GM23338 (cell line): ENCODE measurements at regions not wholly inside any gene's neighbourhood (a gene's known extent, or its start where the extent isn't known, plus 50 kb on each side); places are given as distances from the start of the nearest gene placed in this dataset.

Experiments
- ATAC-seq: fragments of 200-7000 bp; cut with Tn5 transposase; 3 replicates; pipeline ENCODE4 v1.9.1; 2020
- DNase-seq: peaks from one replicate; pipeline ENCODE4 v3.0.0-alpha.2; 2015; ENCODE audit warnings: low spot score
- H2AFZ ChIP-seq: fragments of 200-600 bp; sonication (generic); 2 replicates; pipeline ENCODE4 v1.8.0; 2016; ENCODE audit warnings: antibody characterized with exemption, mild to moderate bottlenecking, moderate library complexity
- H3F3A ChIP-seq: fragments of 200-600 bp; sonication (generic); replicated peaks from 2 replicates; pipeline ENCODE4 v1.8.0; 2017; ENCODE audit warnings: antibody characterized with exemption, mixed run types, low read depth
- H3K27ac ChIP-seq: fragments of 200-600 bp; sonication (generic); 2 replicates; pipeline ENCODE4 v1.6.1; 2016; ENCODE audit warnings: low read depth
- H3K27me3 ChIP-seq: fragments of 200-600 bp; sonication (generic); 2 replicates; pipeline ENCODE4 v1.8.0; 2016; ENCODE audit warnings: mild to moderate bottlenecking, mixed run types, moderate library complexity; ENCODE audit not compliant: insufficient read depth
- H3K36me3 ChIP-seq: fragments of 200-600 bp; sonication (generic); 2 replicates; pipeline ENCODE4 v1.8.0; 2016; ENCODE audit warnings: mild to moderate bottlenecking; ENCODE audit not compliant: insufficient read depth
- H3K4me1 ChIP-seq: fragments of 200-600 bp; sonication (generic); 2 replicates; pipeline ENCODE4 v1.8.0; 2016; ENCODE audit warnings: mild to moderate bottlenecking, moderate library complexity; ENCODE audit not compliant: insufficient read depth
- H3K4me2 ChIP-seq: fragments of 200-600 bp; sonication (generic); 2 replicates; pipeline ENCODE4 v1.7.1; 2017; ENCODE audit warnings: mixed run types
- H3K4me3 ChIP-seq: fragments of 200-600 bp; sonication (generic); 2 replicates; pipeline ENCODE4 v1.6.1; 2016; ENCODE audit warnings: mixed run types
- H3K79me2 ChIP-seq: fragments of 200-600 bp; sonication (generic); replicated peaks from 2 replicates; pipeline ENCODE4 v1.8.0; 2017; ENCODE audit warnings: mild to moderate bottlenecking; ENCODE audit not compliant: insufficient read depth
- H3K9me2 ChIP-seq: fragments of 200-600 bp; sonication (generic); 2 replicates; pipeline ENCODE4 v1.8.0; 2017; ENCODE audit not compliant: insufficient read depth
- H4K20me1 ChIP-seq: fragments of 200-600 bp; sonication (generic); replicated peaks from 2 replicates; pipeline ENCODE4 v1.8.0; 2017; ENCODE audit warnings: mild to moderate bottlenecking; ENCODE audit not compliant: insufficient read depth
- H3K27ac Mint-ChIP-seq: 2 replicates; pipeline ENCODE4 v1.8.0; 2020; ENCODE audit warnings: inconsistent platforms, mild to moderate bottlenecking, moderate library complexity, mixed read lengths
- H3K27me3 Mint-ChIP-seq: 3 replicates; pipeline ENCODE4 v1.8.0; 2022; ENCODE audit warnings: low read depth, mild to moderate bottlenecking, moderate library complexity, mixed read lengths, inconsistent platforms; ENCODE audit not compliant: insufficient read depth, poor library complexity
- H3K36me3 Mint-ChIP-seq: 3 replicates; pipeline ENCODE4 v1.8.0; 2021; ENCODE audit warnings: low read depth, mild to moderate bottlenecking, inconsistent platforms, moderate library complexity, mixed read lengths
- H3K4me1 Mint-ChIP-seq: 3 replicates; pipeline ENCODE4 v1.8.0; 2020; ENCODE audit warnings: mild to moderate bottlenecking, inconsistent platforms, mixed read lengths
- H3K4me3 Mint-ChIP-seq: 3 replicates; pipeline ENCODE4 v1.8.0; 2021; ENCODE audit warnings: moderate library complexity, mild to moderate bottlenecking, inconsistent platforms, mixed read lengths
- H3K9me3 Mint-ChIP-seq: 3 replicates; pipeline ENCODE4 v1.8.0; 2020; ENCODE audit warnings: moderate library complexity, mild to moderate bottlenecking, inconsistent platforms, mixed read lengths
- CREB1 ChIP-seq: fragments of 250-450 bp; sonication (Bioruptor Pico); IDR thresholded peaks from 2 replicates; pipeline ENCODE4 v1.5.0; 2020; ENCODE audit warnings: low read depth, mild to moderate bottlenecking, moderate library complexity
- ETS1 ChIP-seq: IDR thresholded peaks from 2 replicates; pipeline ENCODE4 v1.6.1; 2016; ENCODE audit warnings: antibody characterized with exemption
- EZH2 ChIP-seq: fragments of 200-600 bp; sonication (generic); IDR thresholded peaks from one replicate; pipeline ENCODE4 v1.8.0; 2017; ENCODE audit warnings: antibody characterized with exemption, mild to moderate bottlenecking, low read depth; ENCODE audit not compliant: unreplicated experiment
- EZH2phosphoT487 ChIP-seq: fragments of 200-600 bp; sonication (generic); IDR thresholded peaks from one replicate; pipeline ENCODE4 v1.8.1; 2018; ENCODE audit warnings: antibody characterized with exemption; ENCODE audit not compliant: unreplicated experiment
- JUNB ChIP-seq: IDR thresholded peaks from one replicate; pipeline ENCODE4 v1.6.1; 2016; ENCODE audit warnings: antibody characterized with exemption; ENCODE audit not compliant: unreplicated experiment
- STAT1 ChIP-seq: IDR thresholded peaks from one replicate; pipeline ENCODE4 v1.6.1; 2016; ENCODE audit warnings: antibody characterized with exemption; ENCODE audit not compliant: unreplicated experiment
- ZNF114 ChIP-seq: fragments of 250-450 bp; sonication (Bioruptor Pico); IDR thresholded peaks from 2 replicates; pipeline ENCODE4 v1.5.0; 2020; ENCODE audit warnings: mild to moderate bottlenecking, moderate library complexity
- ZNF331 ChIP-seq: fragments of 250-450 bp; sonication (Bioruptor Pico); IDR thresholded peaks from 2 replicates; pipeline ENCODE4 v1.5.0; 2020; ENCODE audit warnings: low read depth, mild to moderate bottlenecking, moderate library complexity
- ZNF462 ChIP-seq: fragments of 250-450 bp; sonication (Bioruptor Pico); IDR thresholded peaks from 2 replicates; pipeline ENCODE4 v1.5.0; 2020; ENCODE audit warnings: mild to moderate bottlenecking, moderate library complexity

- TF ChIP-seq ZNF462 (no peak), ZNF114 (no peak), CREB1 (CRISPR knock-in tag) (no peak), EZH2 (no peak), ETS1 (no peak), ZNF331 (CRISPR knock-in tag) (no peak), EZH2phosphoT487 (no peak), JUNB (no peak), STAT1 (no peak)
Observed at GRCh38 chr4:149026696-149027095, 584.5 kb upstream of the NR3C2 start (continued).

GRCh38 chr4:149017002-149017734 lies 575.0 kb upstream of the NR3C2 start:
- Mint-ChIP-seq H3K4me3 (no peak overlapping the region), H3K27me3 (no peaks in the 10 kb centered on the region), H3K36me3 (no peaks in the 10 kb centered on the region), H3K27ac (no peak overlapping the region), H3K9me3 (no peaks in the 10 kb centered on the region; the same call in 1 of the 3 replicates), H3K4me1 (no peaks in the 10 kb centered on the region)
- Histone ChIP-seq H3K27me3 (no peaks in the 10 kb centered on the region), H3K27ac (no peak overlapping the region), H3K9me2 (no peaks in the 10 kb centered on the region), H3K4me2 (no peak overlapping the region), H3K4me3 (no peak overlapping the region), H3K4me1 (no peaks in the 10 kb centered on the region), H3K79me2 (no peaks in the 10 kb centered on the region), H3F3A (no peaks in the 10 kb centered on the region), H3K36me3 (no peaks in the 10 kb centered on the region), H4K20me1 (no peaks in the 10 kb centered on the region), H2AFZ (no peak overlapping the region)
- DNase-seq (no peak), ATAC-seq (no peak)
- no peak for TF ChIP-seq ZNF462
